ENCODE measurements at regions not wholly inside any gene's neighbourhood (a gene's known extent, or its start where the extent isn't known, plus 50 kb on each side); places are given as distances from the start of the nearest gene placed in this dataset.

DNA sequence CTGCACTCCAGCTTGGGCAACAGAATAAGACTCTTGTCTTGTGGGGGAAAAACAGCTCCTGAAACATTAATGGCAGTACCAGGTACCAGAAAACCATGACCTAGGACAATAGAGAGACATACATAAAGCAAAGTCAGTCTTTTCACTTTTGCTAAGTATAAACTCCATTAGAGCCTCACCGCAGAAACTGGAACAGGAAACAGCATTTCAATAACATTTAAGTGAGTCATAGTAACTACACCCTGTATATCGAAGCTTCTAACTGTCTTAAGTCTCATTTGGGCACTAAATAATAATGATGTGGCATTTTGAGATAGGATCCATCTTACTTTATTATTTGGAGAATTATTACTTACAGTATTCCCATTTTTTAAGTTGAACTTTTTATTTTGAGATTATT is 517.8 kb upstream of the CELF2 start:
- DNase-seq (ENCODE audit: low spot score) = no peak

GRCh38 chr10:10500937-10501336 is 516.7 kb upstream of the CELF2 start:
- no peak for DNase-seq (ENCODE audit: low spot score)

DNA sequence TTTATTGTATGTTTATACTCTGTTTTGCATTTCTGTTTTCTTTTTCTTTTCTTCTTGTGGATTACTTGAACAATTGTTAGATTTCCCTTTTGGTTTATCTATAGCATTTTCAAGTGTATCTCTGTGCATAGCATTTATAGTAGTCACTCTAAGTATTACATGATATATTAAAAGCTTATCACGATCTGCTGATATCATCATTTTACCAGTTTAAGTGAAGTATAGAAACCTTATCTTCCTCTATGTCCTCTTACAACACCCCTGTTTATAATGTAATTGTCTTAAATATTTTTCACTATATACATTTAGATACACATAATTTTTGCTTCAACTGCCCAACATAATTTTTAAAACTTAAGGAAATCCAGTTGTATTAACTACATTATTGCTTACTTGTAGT is 513.9 kb upstream of the CELF2 start:
- no peak for DNase-seq (ENCODE audit: low spot score)

DNA sequence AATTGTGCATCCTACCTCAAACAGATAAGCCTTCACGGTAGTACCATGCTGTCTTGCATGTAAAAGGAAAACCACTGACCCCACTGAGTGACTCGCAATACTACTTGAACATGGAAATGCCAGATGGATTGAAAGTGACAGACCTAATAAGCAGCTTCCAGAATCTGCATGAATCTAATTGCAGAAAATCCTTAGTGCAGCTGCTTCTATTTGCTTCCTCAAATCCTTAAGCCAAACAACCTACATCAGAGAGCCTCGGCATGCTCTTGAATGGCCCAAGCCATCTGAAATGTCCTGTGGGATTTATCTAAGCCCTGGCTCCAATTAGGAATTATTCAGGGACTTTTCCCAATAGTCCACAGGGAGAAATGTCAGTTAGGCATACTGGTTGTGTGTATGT is 509.5 kb upstream of the CELF2 start:
- DNase-seq (ENCODE audit: low spot score) = no peak

GRCh38 chr10:10510179-10510578 is 507.5 kb upstream of the CELF2 start:
- DNase-seq (ENCODE audit: low spot score) = no peak

- DNase-seq (ENCODE audit: low spot score) = no peak
These were observed 504.6 kb upstream of the CELF2 start for GRCh38 chr10:10513067-10513466.

GRCh38 chr10:10513898-10514297 is 503.8 kb upstream of the CELF2 start:
- no peak for DNase-seq (ENCODE audit: low spot score)

GRCh38 chr10:10514797-10515196 is 502.9 kb upstream of the CELF2 start:
- no peak for DNase-seq (ENCODE audit: low spot score)

- DNase-seq (ENCODE audit: low spot score) = no peak
These were observed 502.0 kb upstream of the CELF2 start for GRCh38 chr10:10515479-10516204.

DNA sequence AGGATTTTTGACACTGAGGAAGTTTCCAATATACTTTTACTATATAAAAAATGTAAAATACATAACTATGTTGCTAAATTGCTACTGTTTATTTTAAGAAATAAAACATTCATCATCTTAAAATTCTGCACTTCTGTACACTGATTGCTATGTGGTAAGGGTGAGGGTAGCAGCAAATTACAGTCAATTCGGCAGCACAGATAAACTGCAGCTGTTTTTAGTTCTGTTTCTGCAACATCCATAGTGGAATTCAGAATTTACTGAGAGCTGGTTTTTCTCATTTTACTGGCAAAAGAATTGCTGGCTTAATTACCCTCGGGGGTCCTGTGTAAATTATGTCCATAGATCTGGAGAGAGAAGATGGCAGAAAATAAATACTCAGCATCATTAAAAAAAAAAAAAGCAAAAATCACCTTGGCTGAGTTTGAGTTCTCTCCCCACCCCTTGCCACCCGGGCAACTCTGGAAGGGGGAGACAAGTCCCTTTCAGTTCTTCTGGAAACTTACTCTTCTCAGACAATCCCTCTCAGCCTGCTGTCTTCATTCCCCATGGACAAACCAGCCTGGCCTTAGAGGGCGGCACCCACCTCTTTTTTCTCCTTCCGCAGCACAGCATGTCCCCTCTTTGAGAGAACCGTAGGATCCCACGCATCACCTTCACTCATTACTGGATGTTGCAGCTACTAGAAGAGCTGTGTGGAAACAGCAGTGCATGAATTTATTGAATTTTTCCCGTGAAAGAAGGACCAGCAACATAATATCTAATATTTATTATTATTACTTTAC is 501.1 kb upstream of the CELF2 start:
- DNase-seq (ENCODE audit: low spot score) = no peak

GRCh38 chr10:10517866-10518265 is 499.8 kb upstream of the CELF2 start:
- DNase-seq (ENCODE audit: low spot score) = no peak

- DNase-seq (ENCODE audit: low spot score) = no peak
These were observed 498.0 kb upstream of the CELF2 start for GRCh38 chr10:10519674-10520073.

DNA sequence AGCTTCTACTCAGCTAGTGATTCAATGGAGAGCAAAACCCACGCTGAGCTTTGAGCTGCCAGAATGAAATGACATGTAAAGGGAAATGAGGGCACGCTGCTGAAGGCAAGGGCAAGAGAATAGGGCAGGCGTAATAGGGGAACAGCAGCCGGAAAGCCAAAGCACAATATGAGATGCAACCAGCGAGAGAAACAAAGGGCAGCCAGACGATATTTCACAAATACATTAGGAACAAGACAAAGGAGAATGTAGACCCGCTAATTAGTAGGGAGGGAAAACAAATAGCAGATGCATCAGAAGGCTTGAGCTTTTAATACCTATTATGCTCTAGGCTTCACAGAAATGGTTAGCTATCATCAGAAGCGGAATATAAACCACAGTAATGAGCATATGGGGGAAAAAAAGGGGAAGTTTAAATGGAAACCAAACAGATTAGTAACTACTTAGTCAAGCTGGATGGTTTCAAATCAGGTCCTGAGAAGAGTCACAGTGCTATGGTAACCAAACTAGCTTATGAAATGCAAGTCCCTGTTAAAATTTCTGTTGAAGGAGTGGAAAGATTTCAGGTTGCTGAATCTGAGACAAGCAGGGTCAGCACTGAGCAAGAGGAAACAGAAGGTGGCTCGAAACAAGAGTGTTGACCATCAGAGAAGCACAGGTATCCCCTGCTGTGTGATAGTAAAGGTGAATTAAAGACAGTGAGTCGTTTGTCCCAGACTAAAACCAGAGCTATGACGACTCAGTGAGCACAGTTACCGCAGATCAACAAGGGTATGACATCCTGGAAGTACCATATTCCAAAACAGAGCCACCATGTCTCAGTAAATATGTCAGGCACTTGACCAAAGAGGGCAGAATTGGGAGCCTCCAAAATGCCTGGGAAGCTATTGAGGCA is 496.9 kb upstream of the CELF2 start:
- no peak for DNase-seq (ENCODE audit: low spot score)

DNA sequence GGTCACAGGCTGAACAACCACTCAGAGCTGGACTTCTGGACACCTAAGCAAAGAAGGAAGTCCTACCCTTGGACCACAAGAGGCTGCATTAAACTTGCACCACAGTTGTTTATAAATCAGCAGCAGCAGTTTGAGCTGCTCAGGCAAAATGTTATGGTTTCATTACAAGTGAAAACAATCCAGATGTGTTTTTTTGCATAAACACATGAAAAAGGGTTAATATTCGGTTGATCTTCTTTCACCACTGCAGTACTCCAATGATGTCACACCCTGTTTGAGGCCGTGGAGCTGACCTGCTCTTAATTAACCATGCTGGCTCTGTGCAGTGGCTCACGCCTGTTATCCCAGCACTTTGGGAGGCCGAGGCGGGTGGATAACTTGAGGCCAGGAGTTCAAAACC is 490.8 kb upstream of the CELF2 start:
- DNase-seq (ENCODE audit: low spot score) = no peak

DNA sequence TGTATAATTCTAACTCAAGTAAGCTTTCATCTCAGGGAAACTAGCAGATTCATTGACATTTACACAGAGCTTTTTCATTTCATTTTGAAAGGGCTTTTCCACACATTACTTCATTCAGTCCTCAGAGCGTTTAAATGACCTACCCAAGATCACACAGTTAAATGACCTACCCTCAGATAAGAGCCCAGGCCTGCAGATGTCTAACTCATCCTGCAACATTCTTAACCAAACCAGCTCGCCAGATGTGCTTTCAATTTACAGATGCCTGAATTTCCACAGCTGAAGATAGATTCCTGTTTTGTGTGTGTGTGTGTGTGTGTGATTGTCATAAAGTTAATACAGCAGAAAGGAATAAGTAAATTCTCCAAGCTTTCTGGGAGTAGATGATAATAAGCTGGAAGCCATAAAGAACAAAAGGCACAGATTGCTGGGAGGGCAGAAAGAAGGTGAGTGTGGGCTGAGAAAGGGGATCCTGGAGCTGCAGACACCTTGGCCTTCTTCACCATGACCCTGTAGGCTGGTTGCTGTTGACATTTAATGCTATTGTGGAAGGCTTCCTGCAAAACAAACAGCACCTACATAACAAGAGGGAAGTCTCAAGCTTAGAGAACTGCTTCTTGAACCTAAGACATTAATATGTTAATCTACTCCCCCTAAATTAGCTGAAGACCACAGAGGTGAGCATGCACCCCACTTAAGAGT is 489.7 kb upstream of the CELF2 start:
- peak; percentile 5 for DNase-seq (ENCODE audit: low spot score)

GRCh38 chr10:10528563-10528910 is 489.1 kb upstream of the CELF2 start:
- DNase-seq (ENCODE audit: low spot score) = peak; percentile 33

- peak; percentile 6 for DNase-seq (ENCODE audit: low spot score)
These were observed 487.4 kb upstream of the CELF2 start for GRCh38 chr10:10530313-10530712.

- DNase-seq (ENCODE audit: low spot score) = no peak
These were observed 485.4 kb upstream of the CELF2 start for GRCh38 chr10:10532236-10532635.

DNA sequence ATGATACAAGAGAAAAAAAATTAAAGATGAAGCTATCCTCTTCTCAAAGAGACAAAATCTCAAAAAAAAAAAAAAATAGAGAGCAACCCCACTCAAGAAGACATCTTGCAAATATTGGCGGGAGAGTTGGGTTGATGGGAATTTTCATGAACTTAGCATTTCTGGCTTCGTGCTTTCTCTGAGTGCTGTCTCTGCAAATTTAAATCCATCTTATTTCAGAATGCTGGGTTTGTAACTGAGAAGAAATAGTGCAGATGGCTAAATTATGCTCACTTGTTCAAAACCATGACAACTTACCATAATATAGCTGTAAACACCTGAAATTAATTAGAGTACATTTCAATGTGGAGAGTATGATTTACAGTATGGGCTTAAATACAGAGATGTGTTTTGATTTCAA is 484.8 kb upstream of the CELF2 start:
- no peak for DNase-seq (ENCODE audit: low spot score)

GRCh38 chr10:10533437-10533836 is 484.2 kb upstream of the CELF2 start:
- peak; percentile 21 for DNase-seq (ENCODE audit: low spot score)

DNA sequence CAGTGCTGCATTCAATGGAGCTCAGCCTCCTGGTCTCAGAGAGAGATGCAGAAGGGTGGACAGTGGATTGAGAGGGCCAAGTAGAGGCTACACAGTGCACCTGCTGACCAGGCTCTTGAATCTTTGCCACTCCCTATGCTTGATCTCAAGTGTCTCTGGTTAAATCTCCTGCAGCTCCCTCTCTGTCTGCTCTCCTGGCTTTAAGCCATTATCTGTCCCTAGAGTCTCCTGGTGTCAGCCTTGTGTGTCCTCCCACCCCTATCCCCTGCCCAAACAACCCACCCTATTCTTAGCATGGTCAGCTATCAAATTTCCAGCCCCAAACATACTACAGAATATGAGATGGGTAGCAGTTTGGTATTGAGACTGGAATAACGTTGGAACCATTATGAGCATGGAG is 479.3 kb upstream of the CELF2 start:
- no peak for DNase-seq (ENCODE audit: low spot score)

GRCh38 chr10:10540398-10540797 is 477.3 kb upstream of the CELF2 start:
- no peak for DNase-seq (ENCODE audit: low spot score)
